HG03469 (cell line): ENCODE measurements at regions not wholly inside any gene's neighbourhood (a gene's known extent, or its start where the extent isn't known, plus 50 kb on each side); places are given as distances from the start of the nearest gene placed in this dataset.

ENCODE experiments used
- ATAC-seq: cut with Tn5 transposase; IDR thresholded peaks from one replicate; pipeline ENCODE4 v1.9.1; 2021; ENCODE audit warnings: mild to moderate bottlenecking, moderate library complexity, moderate number of reproducible peaks; ENCODE audit not compliant: unreplicated experiment

GRCh38 chr2:128523457-128523856 is 204.8 kb upstream of the HS6ST1 start:
- no peak for ATAC-seq

GRCh38 chr2:128524183-128524582 is 205.5 kb upstream of the HS6ST1 start:
- ATAC-seq = no peak

- ATAC-seq = no peak
Measured at GRCh38 chr2:128525653-128526052, 207.0 kb upstream of the HS6ST1 start.

- no peak for ATAC-seq
Measured at GRCh38 chr2:128526455-128526976, 207.8 kb upstream of the HS6ST1 start.

- ATAC-seq = no peak
Measured at GRCh38 chr2:128528133-128528532, 209.5 kb upstream of the HS6ST1 start.

- no peak for ATAC-seq
Measured at GRCh38 chr2:128530025-128530573, 211.4 kb upstream of the HS6ST1 start.

- ATAC-seq = no peak
Measured at GRCh38 chr2:128531856-128532255, 213.2 kb upstream of the HS6ST1 start.

- ATAC-seq = no peak
Measured at GRCh38 chr2:128533101-128533500, 214.4 kb upstream of the HS6ST1 start.

GRCh38 chr2:128534688-128535392 is 216.2 kb upstream of the HS6ST1 start:
- ATAC-seq = no peak

GRCh38 chr2:128535953-128536352 is 217.3 kb upstream of the HS6ST1 start:
- no peak for ATAC-seq

- ATAC-seq = no peak
Measured at GRCh38 chr2:128536925-128537620, 218.4 kb upstream of the HS6ST1 start.

- ATAC-seq = no peak
Measured at GRCh38 chr2:128537646-128538045, 219.0 kb upstream of the HS6ST1 start.

GRCh38 chr2:128538396-128538795 is 219.7 kb upstream of the HS6ST1 start:
- no peak for ATAC-seq

GRCh38 chr2:128540670-128541069 is 222.0 kb upstream of the HS6ST1 start:
- ATAC-seq = no peak

GRCh38 chr2:128541448-128541847 is 222.8 kb upstream of the HS6ST1 start:
- no peak for ATAC-seq

- ATAC-seq = no peak
Measured at GRCh38 chr2:128543036-128543435, 224.4 kb upstream of the HS6ST1 start.

GRCh38 chr2:128543646-128544045 is 225.0 kb upstream of the HS6ST1 start:
- no peak for ATAC-seq

GRCh38 chr2:128544321-128545037 is 225.8 kb upstream of the HS6ST1 start:
- ATAC-seq = no peak

- ATAC-seq = no peak
Measured at GRCh38 chr2:128545085-128545484, 226.4 kb upstream of the HS6ST1 start.

- ATAC-seq = no peak
Measured at GRCh38 chr2:128545829-128546228, 227.2 kb upstream of the HS6ST1 start.

GRCh38 chr2:128547667-128548066 is 229.0 kb upstream of the HS6ST1 start:
- no peak for ATAC-seq
